Stimulated activated CD8-positive, alpha-beta memory T cell treated with anti-CD3 and anti-CD28 coated beads, Interleukin-12 subunit alpha, Interleukin-12 subunit beta, amount 100 ng/mL, for 24 hours (primary cell): ENCODE measurements at regions not wholly inside any gene's neighbourhood (a gene's known extent, or its start where the extent isn't known, plus 50 kb on each side); places are given as distances from the start of the nearest gene placed in this dataset.

ENCODE experiments used
- DNase-seq: peaks from one replicate; pipeline ENCODE4 v3.0.0-alpha.2; 2020; ENCODE audit errors: extremely low read depth

- no peak for DNase-seq
These were observed 243.4 kb upstream of the KCNG1 start for GRCh38 chr20:51266353-51266752.

- no peak for DNase-seq
These were observed 242.5 kb upstream of the KCNG1 start for GRCh38 chr20:51265361-51265760.

GRCh38 chr20:51262240-51262639 lies 239.3 kb upstream of the KCNG1 start:
- no peak for DNase-seq

- DNase-seq: no peak
These were observed 236.5 kb upstream of the KCNG1 start for GRCh38 chr20:51259455-51259854.

GRCh38 chr20:51258582-51259165 lies 235.8 kb upstream of the KCNG1 start:
- DNase-seq: no peak

GRCh38 chr20:51255417-51255816 lies 232.5 kb upstream of the KCNG1 start:
- no peak for DNase-seq

- no peak for DNase-seq
These were observed 230.4 kb upstream of the KCNG1 start for GRCh38 chr20:51253280-51253679.

- DNase-seq: no peak
These were observed 226.9 kb upstream of the KCNG1 start for GRCh38 chr20:51249781-51250180.

GRCh38 chr20:51249215-51249614 lies 226.3 kb upstream of the KCNG1 start:
- DNase-seq: no peak

- DNase-seq: no peak
These were observed 221.6 kb upstream of the KCNG1 start for GRCh38 chr20:51244466-51244865.

- DNase-seq: no peak
These were observed 215.9 kb upstream of the KCNG1 start for GRCh38 chr20:51238675-51239305.

GRCh38 chr20:51237791-51238190 lies 214.9 kb upstream of the KCNG1 start:
- no peak for DNase-seq

GRCh38 chr20:51237278-51237677 lies 214.4 kb upstream of the KCNG1 start:
- DNase-seq: no peak

- no peak for DNase-seq
These were observed 213.5 kb upstream of the KCNG1 start for GRCh38 chr20:51236421-51236820.

GRCh38 chr20:51233345-51233744 lies 210.4 kb upstream of the KCNG1 start:
- no peak for DNase-seq

- DNase-seq: no peak
These were observed 207.8 kb upstream of the KCNG1 start for GRCh38 chr20:51230727-51231126.

GRCh38 chr20:51228763-51229162 lies 205.9 kb upstream of the KCNG1 start:
- DNase-seq: no peak

GRCh38 chr20:51227744-51228143 lies 204.8 kb upstream of the KCNG1 start:
- no peak for DNase-seq

- no peak for DNase-seq
These were observed 200.3 kb upstream of the KCNG1 start for GRCh38 chr20:51223183-51223720.

- no peak for DNase-seq
These were observed 199.0 kb upstream of the KCNG1 start for GRCh38 chr20:51221791-51222408.

- DNase-seq: no peak
These were observed 198.2 kb upstream of the KCNG1 start for GRCh38 chr20:51221103-51221502.

GRCh38 chr20:51220293-51220706 lies 197.4 kb upstream of the KCNG1 start:
- peak; percentile 19 for DNase-seq

GRCh38 chr20:51219544-51219943 lies 196.6 kb upstream of the KCNG1 start:
- no peak for DNase-seq
